Body of pancreas (tissue), 4 donors: ENCODE measurements at regions not wholly inside any gene's neighbourhood (a gene's known extent, or its start where the extent isn't known, plus 50 kb on each side); places are given as distances from the start of the nearest gene placed in this dataset.
"Not testable (repeated sequence)": the region's sequence is repeated elsewhere in the genome, so short reads cannot be mapped to it uniquely, and the experiment has no call there.

Experiments used
- ATAC-seq: fragments of 150-250 bp; one replicate; pipeline ENCODE4 v1.9.1; 2016
- DNase-seq, 4 donors: peaks; one replicate each; pipeline ENCODE4 v3.0.0-alpha.2; 2019
- H3K27ac ChIP-seq, 4 donors: fragments of 200-600 bp; sonication (generic); 1 replicate in 3 of 4; 2 replicates in 1 of 4; pipeline versions ENCODE4 v1.5.1 to v1.6.1; 2016 to 2019; ENCODE audit warnings: mild to moderate bottlenecking in 1 of 4, mixed read lengths in 1 of 4, moderate library complexity in 1 of 4
- H3K27me3 ChIP-seq, 2 donors: fragments of 200-600 bp; sonication (generic); one replicate each; pipeline ENCODE4 v1.6.0; 2016; ENCODE audit warnings: mild to moderate bottlenecking in 1 of 2
- H3K36me3 ChIP-seq, 2 donors: fragments of 200-600 bp; sonication (generic); replicated peaks in 1 of 2; 2 replicates each; pipeline ENCODE4 v1.5.1; 2016; ENCODE audit warnings: low read depth in 2 of 2; ENCODE audit not compliant: insufficient read depth in 1 of 2
- H3K4me1 ChIP-seq: fragments of 200-600 bp; sonication (generic); one replicate; pipeline ENCODE4 v1.6.0; 2016
- H3K4me3 ChIP-seq, 2 donors: fragments of 200-600 bp; sonication (generic); 1 replicate in 1 of 2; 2 replicates in 1 of 2; pipeline ENCODE4 v1.5.1; 2016 to 2019
- H3K9me3 ChIP-seq, 3 donors: fragments of 200-600 bp; sonication (generic); 1 replicate in 2 of 3; 2 replicates in 1 of 3; pipeline ENCODE4 v1.5.1; 2016
- CTCF ChIP-seq, 7 experiments: fragments of 450-650 bp in 4 of 7; fragments of 200-600 bp in 3 of 7; sonication (generic) in 3 of 7; IDR thresholded peaks; one replicate each; pipeline ENCODE4 v1.5.1; 2016 to 2019; ENCODE audit warnings: antibody characterized with exemption in 7 of 7
- POLR2A ChIP-seq, 3 donors: fragments of 450-650 bp; IDR thresholded peaks; one replicate each; pipeline ENCODE4 v1.6.1; 2016; ENCODE audit warnings: antibody characterized with exemption in 3 of 3, mild to moderate bottlenecking in 2 of 3
- WGBS, 2 donors: methylation state at CpG; one replicate each; pipeline ENCODE4 v1.1.5; 2017; 5-methylcytosine and 5-hydroxymethylcytosine counted together
- intact Hi-C: fragments of 100-400 bp; cut with DNase I; formaldehyde crosslinking; loops from one replicate; pipeline ENCODE4 v1.15.1; 2023

GRCh38 chr2:192645811-192646598, 451.3 kb upstream of the TMEFF2 start:
- no peak for TF ChIP-seq CTCF (IDR thresholded peaks at IDR 0.05)
- no peak for TF ChIP-seq POLR2A (IDR thresholded peaks at IDR 0.05)
- WGBS, 2 donors, result 67% methylated on average over 6 of the region's 6 CpGs
- no peaks in the 10 kb centered on the region for H3K9me3 ChIP-seq
- H3K27ac ChIP-seq, result no peak overlapping the region
- H3K4me3 ChIP-seq, result no peak overlapping the region
- no peaks in the 10 kb centered on the region for H3K4me1 ChIP-seq
- ATAC-seq (no peak), DNase-seq (no peak)
- no peaks in the 10 kb centered on the region for H3K36me3 ChIP-seq
- no peaks in the 10 kb centered on the region for H3K27me3 ChIP-seq
- intact Hi-C loops, result no loop called here

- no peak for DNase-seq
- Histone ChIP-seq H3K27me3 (no peaks in the 10 kb centered on the region), H3K4me1 (no peaks in the 10 kb centered on the region), H3K27ac (no peak overlapping the region), H3K4me3 (no peak overlapping the region), H3K36me3 (no peaks in the 10 kb centered on the region), H3K9me3 (no peaks in the 10 kb centered on the region)
- TF ChIP-seq POLR2A (IDR thresholded peaks at IDR 0.05) (no peak), CTCF (IDR thresholded peaks at IDR 0.05) (no peak)
- intact Hi-C loops, result no loop called here
- WGBS, 2 donors, result 62 to 84% methylated on average over 3 of the region's 3 CpGs
- ATAC-seq, result no peak
Measured at GRCh38 chr2:192634557-192634956, 439.8 kb upstream of the TMEFF2 start.

- TF ChIP-seq CTCF (IDR thresholded peaks at IDR 0.05) (no peak), POLR2A (IDR thresholded peaks at IDR 0.05) (no peak)
- H3K27me3 ChIP-seq, result no peaks in the 10 kb centered on the region
- H3K4me3 ChIP-seq, result no peak overlapping the region
- no peak for ATAC-seq
- intact Hi-C loops, result no loop called here
- H3K4me1 ChIP-seq, result no peaks in the 10 kb centered on the region
- no peaks in the 10 kb centered on the region for H3K9me3 ChIP-seq
- no peak for DNase-seq
- no peaks in the 10 kb centered on the region for H3K36me3 ChIP-seq
- H3K27ac ChIP-seq, result no peak overlapping the region
- WGBS, 2 donors, result 71 to 85% methylated on average over 2 of the region's 2 CpGs
Measured at GRCh38 chr2:192628017-192628416, 433.3 kb upstream of the TMEFF2 start.

GRCh38 chr2:192615105-192615504, 420.4 kb upstream of the TMEFF2 start:
- Histone ChIP-seq H3K4me1 (no peaks in the 10 kb centered on the region), H3K27ac (no peak overlapping the region), H3K4me3 (no peak overlapping the region), H3K36me3 (no peaks in the 10 kb centered on the region), H3K9me3 (no peaks in the 10 kb centered on the region), H3K27me3 (no peaks in the 10 kb centered on the region)
- TF ChIP-seq CTCF (IDR thresholded peaks at IDR 0.05), result no peak
- TF ChIP-seq POLR2A (IDR thresholded peaks at IDR 0.05), result no peak
- intact Hi-C loops, result no loop called here
- no peak for DNase-seq
- ATAC-seq, result no peak

- H3K4me3 ChIP-seq, result no peak overlapping the region
- intact Hi-C loops, result no loop called here
- no peak for ATAC-seq
- WGBS, 2 donors, result 70 to 78% methylated on average over 1 of the region's 1 CpG
- H3K27me3 ChIP-seq, result no peaks in the 10 kb centered on the region
- H3K36me3 ChIP-seq, result no peaks in the 10 kb centered on the region
- DNase-seq, result no peak
- TF ChIP-seq POLR2A (IDR thresholded peaks at IDR 0.05) (no peak), CTCF (IDR thresholded peaks at IDR 0.05) (no peak)
- H3K4me1 ChIP-seq, result no peaks in the 10 kb centered on the region
- H3K27ac ChIP-seq, result no peak overlapping the region
- no peaks in the 10 kb centered on the region for H3K9me3 ChIP-seq
Measured at GRCh38 chr2:192604295-192604694, 409.6 kb upstream of the TMEFF2 start.

GRCh38 chr2:192598649-192599048, 403.9 kb upstream of the TMEFF2 start:
- H3K4me1 ChIP-seq, H3K36me3 ChIP-seq, H3K9me3 ChIP-seq, intact Hi-C loops, ATAC-seq, H3K27me3 ChIP-seq, H3K27ac ChIP-seq, H3K4me3 ChIP-seq, DNase-seq: not testable (repeated sequence)
- 76 to 81% methylated on average over 9 of the region's 9 CpGs for WGBS, 2 donors
